Caco-2 (cell line): ENCODE measurements at regions not wholly inside any gene's neighbourhood (a gene's known extent, or its start where the extent isn't known, plus 50 kb on each side); places are given as distances from the start of the nearest gene placed in this dataset.

Experiments used
- BruUV-seq: library from RNA; stranded (reverse); fragments of 400-500 nt; replicated peaks from 2 replicates; lab custom pipeline; 2021; lab: Mats Ljungman, UMichigan
- CTCF ChIA-PET: fragments of 300-600 bp; sonication (Branson Sonifier 250); formaldehyde crosslinking; loops from one replicate; lab custom pipeline; 2022; ENCODE audit warnings: antibody characterized with exemption; lab: Charles Lee
- POLR2A ChIA-PET: fragments of 300-600 bp; sonication (Branson Sonifier 250); formaldehyde crosslinking; loops from one replicate; lab custom pipeline; 2022; ENCODE audit warnings: antibody characterized with exemption; lab: Charles Lee
- DNase-seq, 2 experiments: peaks; one replicate each; pipeline versions ENCODE4 v3.0.0 to v3.0.0-alpha.2; 2020 to 2022
- H3K27me3 ChIP-seq: replicated peaks from 2 replicates; pipeline ENCODE4 v1.6.0; 2011; ENCODE audit warnings: low read length; ENCODE audit not compliant: control insufficient read depth, insufficient read depth
- H3K36me3 ChIP-seq: 2 replicates; pipeline ENCODE4 v1.5.1; 2011; ENCODE audit warnings: low read length; ENCODE audit not compliant: control insufficient read depth, insufficient read depth
- H3K4me1 ChIP-seq: fragments of 250-450 bp; sonication (Bioruptor Pico); 2 replicates; pipeline ENCODE4 v1.5.1; 2020; ENCODE audit warnings: mild to moderate bottlenecking
- H3K4me3 ChIP-seq: 2 replicates; pipeline ENCODE4 v1.5.1; 2011; ENCODE audit warnings: low read depth, mild to moderate bottlenecking, control low read depth, low read length
- H3K9me3 ChIP-seq: fragments of 250-450 bp; sonication (Bioruptor Pico); 2 replicates; pipeline ENCODE4 v1.5.1; 2020; ENCODE audit warnings: mild to moderate bottlenecking, moderate library complexity
- H3K27ac Mint-ChIP-seq: one replicate; pipeline ENCODE4 v1.8.0; 2022; ENCODE audit warnings: mixed read lengths; ENCODE audit not compliant: unreplicated experiment
- H3K27me3 Mint-ChIP-seq: one replicate; pipeline ENCODE4 v1.8.0; 2022; ENCODE audit warnings: mixed read lengths; ENCODE audit not compliant: insufficient read depth, unreplicated experiment
- H3K36me3 Mint-ChIP-seq: one replicate; pipeline ENCODE4 v1.8.0; 2022; ENCODE audit warnings: mild to moderate bottlenecking, mixed read lengths; ENCODE audit not compliant: insufficient read depth, unreplicated experiment
- H3K4me1 Mint-ChIP-seq: one replicate; pipeline ENCODE4 v1.8.0; 2022; ENCODE audit warnings: low read depth, mixed read lengths; ENCODE audit not compliant: unreplicated experiment
- H3K4me3 Mint-ChIP-seq: one replicate; pipeline ENCODE4 v1.8.0; 2022; ENCODE audit warnings: mild to moderate bottlenecking, moderate library complexity, mixed read lengths; ENCODE audit not compliant: unreplicated experiment
- H3K9me3 Mint-ChIP-seq: one replicate; pipeline ENCODE4 v1.8.0; 2022; ENCODE audit warnings: mixed read lengths; ENCODE audit not compliant: unreplicated experiment
- intact Hi-C: fragments of 100-400 bp; cut with micrococcal nuclease; formaldehyde crosslinking; loops from one replicate; pipeline ENCODE4 v1.10.0; 2022; ENCODE audit not compliant: unreplicated experiment
- TF ChIP-seq, protein P1 (sequence below), 2 experiments: fragments of 200-600 bp in 1 of 2; IDR thresholded peaks; 1 replicate in 1 of 2; 2 replicates in 1 of 2; pipeline versions ENCODE4 v1.5.1 to v1.8.0; 2011 to 2022; ENCODE audit warnings: antibody characterized with exemption in 1 of 2, control low read depth in 1 of 2, inconsistent platforms in 1 of 2, low read depth in 1 of 2, low read length in 1 of 2, mild to moderate bottlenecking in 1 of 2, moderate library complexity in 1 of 2; ENCODE audit not compliant: insufficient read depth in 1 of 2, severe bottlenecking in 1 of 2, unreplicated experiment in 1 of 2

GRCh38 chr4:147175460-147176025 lies 229.9 kb upstream of the TTC29 start:
- intact Hi-C loops = no loop called here
- no peaks in the 10 kb centered on the region for H3K27me3 Mint-ChIP-seq
- no TSS peak for BruUV-seq
- no peak for DNase-seq
- ChIA-PET CTCF (no interaction called here), POLR2A (no interaction called here)
- Histone ChIP-seq H3K4me3 (no peak overlapping the region), H3K9me3 (no peaks in the 10 kb centered on the region), H3K4me1 (no peaks in the 10 kb centered on the region), H3K27me3 (no peaks in the 10 kb centered on the region), H3K36me3 (no peaks in the 10 kb centered on the region)
- peaks cover 7% of the 10 kb centered on the region for H3K4me1 Mint-ChIP-seq
- H3K4me3 Mint-ChIP-seq = no peak overlapping the region
- TF ChIP-seq, protein P1, sequence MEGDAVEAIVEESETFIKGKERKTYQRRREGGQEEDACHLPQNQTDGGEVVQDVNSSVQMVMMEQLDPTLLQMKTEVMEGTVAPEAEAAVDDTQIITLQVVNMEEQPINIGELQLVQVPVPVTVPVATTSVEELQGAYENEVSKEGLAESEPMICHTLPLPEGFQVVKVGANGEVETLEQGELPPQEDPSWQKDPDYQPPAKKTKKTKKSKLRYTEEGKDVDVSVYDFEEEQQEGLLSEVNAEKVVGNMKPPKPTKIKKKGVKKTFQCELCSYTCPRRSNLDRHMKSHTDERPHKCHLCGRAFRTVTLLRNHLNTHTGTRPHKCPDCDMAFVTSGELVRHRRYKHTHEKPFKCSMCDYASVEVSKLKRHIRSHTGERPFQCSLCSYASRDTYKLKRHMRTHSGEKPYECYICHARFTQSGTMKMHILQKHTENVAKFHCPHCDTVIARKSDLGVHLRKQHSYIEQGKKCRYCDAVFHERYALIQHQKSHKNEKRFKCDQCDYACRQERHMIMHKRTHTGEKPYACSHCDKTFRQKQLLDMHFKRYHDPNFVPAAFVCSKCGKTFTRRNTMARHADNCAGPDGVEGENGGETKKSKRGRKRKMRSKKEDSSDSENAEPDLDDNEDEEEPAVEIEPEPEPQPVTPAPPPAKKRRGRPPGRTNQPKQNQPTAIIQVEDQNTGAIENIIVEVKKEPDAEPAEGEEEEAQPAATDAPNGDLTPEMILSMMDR (IDR thresholded peaks at IDR 0.05; ENCODE audit: insufficient read depth in 1 of 2, low read depth in 1 of 2, low read length in 1 of 2, severe bottlenecking in 1 of 2, unreplicated experiment in 1 of 2) = no peak
- no peaks in the 10 kb centered on the region for H3K36me3 Mint-ChIP-seq
- H3K9me3 Mint-ChIP-seq = no peaks in the 10 kb centered on the region
- no peak overlapping the region for H3K27ac Mint-ChIP-seq

GRCh38 chr4:147182041-147182440 lies 236.4 kb upstream of the TTC29 start:
- H3K4me1 Mint-ChIP-seq = peaks cover 5% of the 10 kb centered on the region
- no peak overlapping the region for H3K27ac Mint-ChIP-seq
- Histone ChIP-seq H3K9me3 (no peaks in the 10 kb centered on the region), H3K36me3 (no peaks in the 10 kb centered on the region), H3K27me3 (no peaks in the 10 kb centered on the region), H3K4me1 (no peaks in the 10 kb centered on the region), H3K4me3 (no peak overlapping the region)
- no peak overlapping the region for H3K4me3 Mint-ChIP-seq
- ChIA-PET POLR2A (no interaction called here), CTCF (no interaction called here)
- H3K36me3 Mint-ChIP-seq = no peaks in the 10 kb centered on the region
- no TSS peak for BruUV-seq
- no peak for DNase-seq
- H3K27me3 Mint-ChIP-seq = no peaks in the 10 kb centered on the region
- peaks cover 16% of the 10 kb centered on the region for H3K9me3 Mint-ChIP-seq
- intact Hi-C loops = no loop called here
- TF ChIP-seq, protein P1 (IDR thresholded peaks at IDR 0.05; ENCODE audit: insufficient read depth in 1 of 2, low read depth in 1 of 2, low read length in 1 of 2, severe bottlenecking in 1 of 2, unreplicated experiment in 1 of 2) = no peak

- Histone ChIP-seq H3K4me3 (no peak overlapping the region), H3K9me3 (no peaks in the 10 kb centered on the region), H3K4me1 (peaks cover 7% of the 10 kb centered on the region), H3K36me3 (no peaks in the 10 kb centered on the region), H3K27me3 (no peaks in the 10 kb centered on the region)
- intact Hi-C loops = no loop called here
- no peaks in the 10 kb centered on the region for H3K27me3 Mint-ChIP-seq
- no TSS peak for BruUV-seq
- no peaks in the 10 kb centered on the region for H3K36me3 Mint-ChIP-seq
- H3K27ac Mint-ChIP-seq = no peak overlapping the region
- POLR2A ChIA-PET = no interaction called here
- CTCF ChIA-PET = no interaction called here
- H3K9me3 Mint-ChIP-seq = no peaks in the 10 kb centered on the region
- TF ChIP-seq, protein P1 (IDR thresholded peaks at IDR 0.05; ENCODE audit: insufficient read depth in 1 of 2, low read depth in 1 of 2, low read length in 1 of 2, severe bottlenecking in 1 of 2, unreplicated experiment in 1 of 2) = no peak
- DNase-seq = no peak
- peaks cover 11% of the 10 kb centered on the region for H3K4me1 Mint-ChIP-seq
- H3K4me3 Mint-ChIP-seq = no peak overlapping the region
Observed at GRCh38 chr4:147192679-147193078, 247.0 kb upstream of the TTC29 start.
